H9 (cell line): ENCODE measurements at regions not wholly inside any gene's neighbourhood (a gene's known extent, or its start where the extent isn't known, plus 50 kb on each side); places are given as distances from the start of the nearest gene placed in this dataset.

Experiments
- DNase-seq: peaks from one replicate; pipeline ENCODE4 v3.0.0-alpha.2; 2017
- H2AFZ ChIP-seq: one replicate; pipeline ENCODE4 v1.6.1; 2013; ENCODE audit warnings: mild to moderate bottlenecking, low read length, control low read depth, moderate library complexity
- H2AK5ac ChIP-seq: 2 replicates; pipeline ENCODE4 v1.6.1; 2013; ENCODE audit warnings: low read length, control low read depth, mixed read lengths; ENCODE audit not compliant: insufficient read length
- H2BK120ac ChIP-seq: one replicate; pipeline ENCODE4 v1.6.1; 2013; ENCODE audit warnings: low read depth, mild to moderate bottlenecking, low read length, control low read depth, inconsistent platforms; ENCODE audit not compliant: poor library complexity, severe bottlenecking
- H2BK12ac ChIP-seq: 2 replicates; pipeline ENCODE4 v1.6.1; 2013; ENCODE audit warnings: low read length, control low read depth, mixed read lengths, low read depth; ENCODE audit not compliant: insufficient read length
- H2BK15ac ChIP-seq: 2 replicates; pipeline ENCODE4 v1.6.1; 2013; ENCODE audit warnings: low read depth, low read length, control low read depth
- H2BK20ac ChIP-seq: one replicate; pipeline ENCODE4 v1.6.1; 2013; ENCODE audit warnings: low read depth, mild to moderate bottlenecking, low read length, control low read depth, inconsistent platforms; ENCODE audit not compliant: poor library complexity, severe bottlenecking
- H2BK5ac ChIP-seq: 2 replicates; pipeline ENCODE4 v1.6.1; 2013; ENCODE audit warnings: low read length, control low read depth, mixed read lengths; ENCODE audit not compliant: insufficient read length
- H3K14ac ChIP-seq: 2 replicates; pipeline ENCODE4 v1.6.1; 2013; ENCODE audit warnings: low read length, control low read depth; ENCODE audit not compliant: insufficient read depth
- H3K18ac ChIP-seq: 2 replicates; pipeline ENCODE4 v1.6.1; 2013; ENCODE audit warnings: low read depth, mild to moderate bottlenecking, mixed read lengths, low read length, control low read depth; ENCODE audit not compliant: insufficient read length
- H3K23ac ChIP-seq: 2 replicates; pipeline ENCODE4 v1.6.1; 2013; ENCODE audit warnings: low read length, control low read depth, mixed read lengths, low read depth; ENCODE audit not compliant: insufficient read length
- H3K23me2 ChIP-seq: 2 replicates; pipeline ENCODE4 v1.6.1; 2013; ENCODE audit warnings: low read depth, mild to moderate bottlenecking, mixed read lengths, low read length, control low read depth; ENCODE audit not compliant: insufficient read length, poor library complexity, severe bottlenecking
- H3K27ac ChIP-seq: 2 replicates; pipeline ENCODE4 v1.5.1; 2013; ENCODE audit warnings: low read length, control low read depth, mixed read lengths, low read depth; ENCODE audit not compliant: insufficient read length
- H3K27me3 ChIP-seq: 2 replicates; pipeline ENCODE4 v1.6.1; 2013; ENCODE audit warnings: low read length, control low read depth, inconsistent platforms; ENCODE audit not compliant: insufficient read depth
- H3K4ac ChIP-seq: 2 replicates; pipeline ENCODE4 v1.6.1; 2013; ENCODE audit warnings: low read depth, mild to moderate bottlenecking, control low read depth, inconsistent platforms, low read length, moderate library complexity
- H3K4me1 ChIP-seq: 2 replicates; pipeline ENCODE4 v1.6.1; 2013; ENCODE audit warnings: low read length, control low read depth, inconsistent platforms; ENCODE audit not compliant: insufficient read depth
- H3K4me2 ChIP-seq: 2 replicates; pipeline ENCODE4 v1.6.1; 2013; ENCODE audit warnings: low read length, control low read depth, mixed read lengths; ENCODE audit not compliant: insufficient read length, insufficient read depth
- H3K56ac ChIP-seq: 2 replicates; pipeline ENCODE4 v1.6.1; 2013; ENCODE audit warnings: low read depth, mild to moderate bottlenecking, mixed read lengths, low read length, control low read depth; ENCODE audit not compliant: insufficient read length
- H3K79me1 ChIP-seq: 2 replicates; pipeline ENCODE4 v1.6.1; 2013; ENCODE audit warnings: low read depth, mild to moderate bottlenecking, moderate library complexity, low read length, control low read depth, inconsistent platforms; ENCODE audit not compliant: insufficient read depth, poor library complexity, severe bottlenecking
- H3K79me2 ChIP-seq: 2 replicates; pipeline ENCODE4 v1.6.1; 2013; ENCODE audit warnings: low read length, control low read depth, inconsistent platforms; ENCODE audit not compliant: insufficient read depth
- H3K9ac ChIP-seq: 2 replicates; pipeline ENCODE4 v1.6.1; 2013; ENCODE audit warnings: low read length, control low read depth, mixed read lengths; ENCODE audit not compliant: insufficient read length; ENCODE audit errors: extremely low read depth
- H3K9me3 ChIP-seq: one replicate; pipeline ENCODE4 v1.6.1; 2013; ENCODE audit warnings: low read depth, low read length, inconsistent platforms; ENCODE audit not compliant: control insufficient read depth
- H3T11ph ChIP-seq: one replicate; pipeline ENCODE4 v1.6.1; 2013; ENCODE audit warnings: mild to moderate bottlenecking, low read length, control low read depth, inconsistent platforms
- H4K20me1 ChIP-seq: one replicate; pipeline ENCODE4 v1.6.1; 2013; ENCODE audit not compliant: control insufficient read depth, insufficient read length, insufficient read depth
- H4K5ac ChIP-seq: 2 replicates; pipeline ENCODE4 v1.6.1; 2013; ENCODE audit warnings: low read depth, mild to moderate bottlenecking, mixed read lengths, low read length, control low read depth; ENCODE audit not compliant: insufficient read length
- H4K8ac ChIP-seq: replicated peaks from 2 replicates; pipeline ENCODE4 v1.6.1; 2013; ENCODE audit warnings: low read length, control low read depth, mixed read lengths, low read depth; ENCODE audit not compliant: insufficient read length
- H4K91ac ChIP-seq: 2 replicates; pipeline ENCODE4 v1.6.1; 2013; ENCODE audit warnings: low read depth, mild to moderate bottlenecking, moderate library complexity, mixed read lengths, low read length, control low read depth; ENCODE audit not compliant: insufficient read length
- H3K27ac Mint-ChIP-seq, 3 experiments: 2 replicates in 2 of 3; 3 replicates in 1 of 3; pipeline ENCODE4 v1.8.0; 2020 to 2021; ENCODE audit warnings: mixed read lengths in 3 of 3, mild to moderate bottlenecking in 1 of 3, moderate library complexity in 1 of 3
- H3K27me3 Mint-ChIP-seq: 2 replicates; pipeline ENCODE4 v1.8.0; 2021; ENCODE audit warnings: low read depth, mild to moderate bottlenecking, moderate library complexity, mixed read lengths
- H3K36me3 Mint-ChIP-seq, 3 experiments: 2 replicates in 2 of 3; 3 replicates in 1 of 3; pipeline ENCODE4 v1.8.0; 2020 to 2021; ENCODE audit warnings: low read depth in 3 of 3, mixed read lengths in 3 of 3; ENCODE audit not compliant: insufficient read depth in 1 of 3
- H3K4me1 Mint-ChIP-seq, 2 experiments: 2 replicates each; pipeline ENCODE4 v1.8.0; 2020; ENCODE audit warnings: mixed read lengths in 2 of 2
- H3K4me3 Mint-ChIP-seq, 2 experiments: 2 replicates in 1 of 2; 3 replicates in 1 of 2; pipeline ENCODE4 v1.8.0; 2020 to 2021; ENCODE audit warnings: mild to moderate bottlenecking in 2 of 2, mixed read lengths in 2 of 2, moderate library complexity in 1 of 2
- H3K9me3 Mint-ChIP-seq, 2 experiments: 2 replicates in 1 of 2; 3 replicates in 1 of 2; pipeline ENCODE4 v1.8.0; 2020; ENCODE audit warnings: mild to moderate bottlenecking in 2 of 2, mixed read lengths in 2 of 2, moderate library complexity in 1 of 2
- CTCF ChIP-seq: fragments of 200-600 bp; sonication (generic); conservative IDR thresholded peaks from 3 replicates; pipeline ENCODE4 v1.8.0; 2021; ENCODE audit warnings: antibody characterized with exemption, mild to moderate bottlenecking
- WGBS: extraction: QIAGEN DNeasy Blood & Tissue Kit; methylation state at CpG from one replicate; pipeline ENCODE4 v1.1.7; 2013; ENCODE audit warnings: missing lambda C conversion rate, low lambda C conversion rate, mixed read lengths; ENCODE audit not compliant: insufficient read length; ENCODE audit errors: extremely low coverage; 5-methylcytosine and 5-hydroxymethylcytosine counted together

- no peak for TF ChIP-seq CTCF
- no peak overlapping the region for H2BK120ac ChIP-seq
- Mint-ChIP-seq H3K36me3 (no peaks in the 10 kb centered on the region), H3K27ac (no peak overlapping the region), H3K9me3 (no peaks in the 10 kb centered on the region; a peak in 1 of 5 replicates), H3K4me1 (no peaks in the 10 kb centered on the region), H3K27me3 (no peaks in the 10 kb centered on the region), H3K4me3 (no peak overlapping the region)
- H3K27ac ChIP-seq: no peak overlapping the region
- no peak overlapping the region for H3K14ac ChIP-seq
- no peak overlapping the region for H3K9ac ChIP-seq
- H3K27me3 ChIP-seq: no peaks in the 10 kb centered on the region
- no peaks in the 10 kb centered on the region for H3K9me3 ChIP-seq
- no peak overlapping the region for H2BK12ac ChIP-seq
- H3K18ac ChIP-seq: no peak overlapping the region
- H4K20me1 ChIP-seq: no peaks in the 10 kb centered on the region
- WGBS: no CpG with 5 or more reads among the region's 2 CpGs
- H4K91ac ChIP-seq: no peak overlapping the region
- no peak overlapping the region for H4K8ac ChIP-seq
- H3K79me2 ChIP-seq: no peaks in the 10 kb centered on the region
- no peaks in the 10 kb centered on the region for H3K4me1 ChIP-seq
- no peak overlapping the region for H2BK5ac ChIP-seq
- no peak overlapping the region for H3T11ph ChIP-seq
- H3K4me2 ChIP-seq: no peak overlapping the region
- H2BK20ac ChIP-seq: no peak overlapping the region
- H2AFZ ChIP-seq: no peak overlapping the region
- no peak overlapping the region for H3K4ac ChIP-seq
- no peak for DNase-seq
- H3K23me2 ChIP-seq: no peaks in the 10 kb centered on the region
- H3K23ac ChIP-seq: no peak overlapping the region
- no peak overlapping the region for H2BK15ac ChIP-seq
- H4K5ac ChIP-seq: no peak overlapping the region
- no peaks in the 10 kb centered on the region for H3K79me1 ChIP-seq
- no peak overlapping the region for H3K56ac ChIP-seq
- no peak overlapping the region for H2AK5ac ChIP-seq
These were observed 700.7 kb upstream of the FZD8 start for GRCh38 chr10:36342781-36343180.
